ENCODE measurements at regions not wholly inside any gene's neighbourhood (a gene's known extent, or its start where the extent isn't known, plus 50 kb on each side); places are given as distances from the start of the nearest gene placed in this dataset.

- TF ChIP-seq CTCF (conservative IDR thresholded peaks at IDR 0.05; ENCODE audit: low read depth, low read length) = no peak
- H4K20me1 ChIP-seq (ENCODE audit: insufficient read depth) = no peaks in the 10 kb centered on the region
- H3K36me3 ChIP-seq (ENCODE audit: insufficient read depth) = no peaks in the 10 kb centered on the region
- no peaks in the 10 kb centered on the region for H3K4me1 ChIP-seq (ENCODE audit: low read depth, poor library complexity, severe bottlenecking)
- H3K79me2 ChIP-seq (ENCODE audit: insufficient read depth, low read depth) = no peaks in the 10 kb centered on the region
- H3K27me3 ChIP-seq (ENCODE audit: insufficient read depth, low read depth) = no peaks in the 10 kb centered on the region
- H3K9ac ChIP-seq = no peak overlapping the region
- H3K4me3 ChIP-seq (IDR thresholded peaks at IDR 0.05; ENCODE audit: insufficient read depth, low read depth, low read length) = no peak overlapping the region
- H2AFZ ChIP-seq (ENCODE audit: low read depth) = no peak overlapping the region
- no peak overlapping the region for H3K27ac ChIP-seq
- H3K4me2 ChIP-seq = no peak overlapping the region
Observed at GRCh38 chr17:63366241-63366566, 79.9 kb downstream of the CYB561 start.

- H3K79me2 ChIP-seq (ENCODE audit: insufficient read depth, low read depth) = no peaks in the 10 kb centered on the region
- H3K27ac ChIP-seq = no peak overlapping the region
- H4K20me1 ChIP-seq (ENCODE audit: insufficient read depth) = no peaks in the 10 kb centered on the region
- H2AFZ ChIP-seq (ENCODE audit: low read depth) = no peak overlapping the region
- H3K4me3 ChIP-seq (IDR thresholded peaks at IDR 0.05; ENCODE audit: insufficient read depth, low read depth, low read length) = no peak overlapping the region
- no peak overlapping the region for H3K9ac ChIP-seq
- no peak overlapping the region for H3K4me2 ChIP-seq
- no peak for TF ChIP-seq CTCF (conservative IDR thresholded peaks at IDR 0.05; ENCODE audit: low read depth, low read length)
- H3K27me3 ChIP-seq (ENCODE audit: insufficient read depth, low read depth) = no peaks in the 10 kb centered on the region
- no peaks in the 10 kb centered on the region for H3K36me3 ChIP-seq (ENCODE audit: insufficient read depth)
- no peaks in the 10 kb centered on the region for H3K4me1 ChIP-seq (ENCODE audit: low read depth, poor library complexity, severe bottlenecking)
Observed at GRCh38 chr17:63369233-63369632, 76.9 kb downstream of the CYB561 start.

GRCh38 chr17:63370696-63371095, 75.4 kb downstream of the CYB561 start:
- no peak for TF ChIP-seq CTCF (conservative IDR thresholded peaks at IDR 0.05; ENCODE audit: low read depth, low read length)
- Histone ChIP-seq H3K9ac (no peak overlapping the region), H3K4me3 (IDR thresholded peaks at IDR 0.05; ENCODE audit: insufficient read depth, low read depth, low read length) (no peak overlapping the region), H2AFZ (ENCODE audit: low read depth) (no peak overlapping the region), H3K36me3 (ENCODE audit: insufficient read depth) (no peaks in the 10 kb centered on the region), H3K79me2 (ENCODE audit: insufficient read depth, low read depth) (no peaks in the 10 kb centered on the region), H3K4me1 (ENCODE audit: low read depth, poor library complexity, severe bottlenecking) (no peaks in the 10 kb centered on the region), H3K27ac (no peak overlapping the region), H4K20me1 (ENCODE audit: insufficient read depth) (no peaks in the 10 kb centered on the region), H3K27me3 (ENCODE audit: insufficient read depth, low read depth) (no peaks in the 10 kb centered on the region), H3K4me2 (no peak overlapping the region)

GRCh38 chr17:63376949-63377348, 69.2 kb downstream of the CYB561 start:
- H3K27me3 ChIP-seq (ENCODE audit: insufficient read depth, low read depth) = no peaks in the 10 kb centered on the region
- H2AFZ ChIP-seq (ENCODE audit: low read depth) = no peak overlapping the region
- no peak overlapping the region for H3K9ac ChIP-seq
- H3K27ac ChIP-seq = no peak overlapping the region
- H4K20me1 ChIP-seq (ENCODE audit: insufficient read depth) = no peaks in the 10 kb centered on the region
- no peak overlapping the region for H3K4me2 ChIP-seq
- TF ChIP-seq CTCF (conservative IDR thresholded peaks at IDR 0.05; ENCODE audit: low read depth, low read length) = no peak
- no peak overlapping the region for H3K4me3 ChIP-seq (IDR thresholded peaks at IDR 0.05; ENCODE audit: insufficient read depth, low read depth, low read length)
- no peaks in the 10 kb centered on the region for H3K36me3 ChIP-seq (ENCODE audit: insufficient read depth)
- no peaks in the 10 kb centered on the region for H3K4me1 ChIP-seq (ENCODE audit: low read depth, poor library complexity, severe bottlenecking)
- no peaks in the 10 kb centered on the region for H3K79me2 ChIP-seq (ENCODE audit: insufficient read depth, low read depth)

Data from KMS-11 (cell line).